CD14-positive monocyte (primary cell): ENCODE measurements at regions not wholly inside any gene's neighbourhood (a gene's known extent, or its start where the extent isn't known, plus 50 kb on each side); places are given as distances from the start of the nearest gene placed in this dataset.

ENCODE experiments used
- DNase-seq, 3 donors: peaks; one replicate each; pipeline ENCODE4 v3.0.0-alpha.2; 2011 to 2022
- H2AFZ ChIP-seq: 2 replicates; pipeline ENCODE4 v1.6.0; 2012; ENCODE audit warnings: mild to moderate bottlenecking, low read depth, low read length, inconsistent platforms; ENCODE audit not compliant: insufficient read depth, poor library complexity, severe bottlenecking
- H3K27ac ChIP-seq, 2 donors: 1 replicate in 1 of 2; 2 replicates in 1 of 2; pipeline ENCODE4 v1.5.1; 2012 to 2013; ENCODE audit warnings: low read length in 2 of 2, control low read depth in 1 of 2, inconsistent platforms in 1 of 2, low read depth in 1 of 2, mild to moderate bottlenecking in 1 of 2
- H3K27me3 ChIP-seq, 2 donors: one replicate each; pipeline versions ENCODE4 v1.6.0 to v1.6.1; 2011 to 2013; ENCODE audit warnings: low read length in 2 of 2; ENCODE audit not compliant: control insufficient read depth in 2 of 2, insufficient read depth in 2 of 2
- H3K36me3 ChIP-seq, 2 donors: replicated peaks in 1 of 2; 1 replicate in 1 of 2; 2 replicates in 1 of 2; pipeline versions ENCODE4 v1.5.1 to v1.6.1; 2012 to 2013; ENCODE audit warnings: low read length in 2 of 2, control low read depth in 1 of 2, inconsistent platforms in 1 of 2, mild to moderate bottlenecking in 1 of 2; ENCODE audit not compliant: insufficient read depth in 2 of 2, control insufficient read depth in 1 of 2
- H3K4me1 ChIP-seq, 2 donors: 1 replicate in 1 of 2; 2 replicates in 1 of 2; pipeline versions ENCODE4 v1.5.1 to v1.6.1; 2012 to 2013; ENCODE audit warnings: low read length in 2 of 2, control low read depth in 1 of 2, inconsistent platforms in 1 of 2, mild to moderate bottlenecking in 1 of 2, moderate library complexity in 1 of 2; ENCODE audit not compliant: insufficient read depth in 2 of 2, control insufficient read depth in 1 of 2
- H3K4me2 ChIP-seq: replicated peaks from 2 replicates; pipeline ENCODE3; 2012; ENCODE audit warnings: low read length, moderate library complexity, mild to moderate bottlenecking; ENCODE audit not compliant: poor library complexity, severe bottlenecking; ENCODE audit errors: extremely low read depth
- H3K4me3 ChIP-seq, 3 experiments: fragments of 200-600 bp in 1 of 3; sonication (generic) in 1 of 3; replicated peaks in 1 of 3; 1 replicate in 2 of 3; 2 replicates in 1 of 3; pipeline ENCODE4 v1.5.1; 2011 to 2013; ENCODE audit warnings: low read length in 3 of 3, mild to moderate bottlenecking in 3 of 3, control low read depth in 2 of 3, low read depth in 2 of 3, inconsistent platforms in 1 of 3, moderate library complexity in 1 of 3
- H3K79me2 ChIP-seq: 2 replicates; pipeline ENCODE4 v1.6.0; 2012; ENCODE audit warnings: mild to moderate bottlenecking, control low read depth, inconsistent platforms, low read length, moderate library complexity; ENCODE audit not compliant: insufficient read depth
- H3K9ac ChIP-seq: 2 replicates; pipeline ENCODE4 v1.6.0; 2017; ENCODE audit warnings: low read length, mild to moderate bottlenecking; ENCODE audit not compliant: insufficient read depth, poor library complexity, severe bottlenecking
- H3K9me3 ChIP-seq, 2 donors: replicated peaks in 1 of 2; 1 replicate in 1 of 2; 2 replicates in 1 of 2; pipeline versions ENCODE4 v1.5.1 to v1.6.1; 2012 to 2013; ENCODE audit warnings: low read length in 2 of 2, control low read depth in 1 of 2; ENCODE audit not compliant: control insufficient read depth in 1 of 2, insufficient read depth in 1 of 2
- H4K20me1 ChIP-seq: 2 replicates; pipeline ENCODE4 v1.6.0; 2012; ENCODE audit warnings: mild to moderate bottlenecking, low read length, control low read depth, moderate library complexity; ENCODE audit not compliant: insufficient read depth
- H3K27ac Mint-ChIP-seq, 7 donors: one replicate each; pipeline ENCODE4 v1.8.0; 2020; ENCODE audit warnings: mild to moderate bottlenecking in 7 of 7, mixed read lengths in 7 of 7, moderate library complexity in 6 of 7, inconsistent platforms in 2 of 7
- H3K27me3 Mint-ChIP-seq, 3 donors: one replicate each; pipeline ENCODE4 v1.8.0; 2021 to 2022; ENCODE audit warnings: low read depth in 3 of 3, mild to moderate bottlenecking in 3 of 3, mixed read lengths in 3 of 3, moderate library complexity in 3 of 3, inconsistent platforms in 1 of 3
- H3K36me3 Mint-ChIP-seq, 2 donors: one replicate each; pipeline ENCODE4 v1.8.0; 2020; ENCODE audit warnings: mixed read lengths in 2 of 2, inconsistent platforms in 1 of 2, mild to moderate bottlenecking in 1 of 2
- H3K4me1 Mint-ChIP-seq: one replicate; pipeline ENCODE4 v1.8.0; 2020; ENCODE audit warnings: mild to moderate bottlenecking, mixed read lengths
- H3K4me3 Mint-ChIP-seq, 2 donors: one replicate each; pipeline ENCODE4 v1.8.0; 2020; ENCODE audit warnings: mild to moderate bottlenecking in 2 of 2, mixed read lengths in 2 of 2, moderate library complexity in 1 of 2
- H3K9me3 Mint-ChIP-seq, 7 donors: one replicate each; pipeline ENCODE4 v1.8.0; 2020 to 2022; ENCODE audit warnings: mixed read lengths in 7 of 7, mild to moderate bottlenecking in 6 of 7, moderate library complexity in 6 of 7, inconsistent platforms in 2 of 7
- WGBS: methylation state at CpG from one replicate; pipeline ENCODE4 v1.1.5; 2013; ENCODE audit warnings: missing lambda C conversion rate; ENCODE audit not compliant: insufficient coverage; 5-methylcytosine and 5-hydroxymethylcytosine counted together
- intact Hi-C, 2 donors: fragments of 100-400 bp; cut with micrococcal nuclease; formaldehyde crosslinking; loops; one replicate each; pipeline versions ENCODE4 v1.15.0 to v1.15.1; 2023
- TF ChIP-seq, protein P1 (sequence below): fragments of 200-600 bp; IDR thresholded peaks from one replicate; pipeline ENCODE4 v1.8.0; 2022; ENCODE audit warnings: antibody characterized with exemption, mild to moderate bottlenecking

DNA sequence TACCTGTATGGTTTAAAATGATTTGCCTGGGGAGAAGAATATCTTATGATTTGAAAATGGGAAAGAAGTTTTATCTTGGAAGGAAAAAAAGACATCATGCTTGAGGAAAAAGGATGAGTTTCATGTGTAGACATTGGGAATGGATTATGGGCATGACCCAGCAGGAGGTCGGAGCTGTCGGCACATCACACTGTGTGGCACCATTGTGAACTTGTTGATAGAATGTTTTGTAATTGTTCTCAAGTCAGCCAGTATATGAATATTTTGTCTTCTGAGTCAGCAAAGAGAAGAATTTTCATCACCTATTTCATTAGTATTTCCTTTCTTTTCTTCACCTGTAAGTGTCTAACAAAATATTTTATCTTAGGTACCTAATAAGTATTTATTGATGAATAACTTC lies 60.0 kb upstream of the HMGA2 start:
- Histone ChIP-seq H3K79me2 (no peaks in the 10 kb centered on the region), H3K4me2 (no peak overlapping the region), H3K9ac (no peak overlapping the region), H3K27ac (no peak overlapping the region), H3K9me3 (no peaks in the 10 kb centered on the region), H3K4me1 (no peaks in the 10 kb centered on the region), H2AFZ (no peak overlapping the region), H4K20me1 (no peaks in the 10 kb centered on the region), H3K27me3 (no peaks in the 10 kb centered on the region), H3K36me3 (no peaks in the 10 kb centered on the region), H3K4me3 (no peak overlapping the region)
- H3K27ac Mint-ChIP-seq, result no peak overlapping the region
- no peak for DNase-seq
- H3K4me1 Mint-ChIP-seq, result no peaks in the 10 kb centered on the region
- 100% methylated on average over 1 of the region's 2 CpGs for WGBS
- H3K36me3 Mint-ChIP-seq, result no peaks in the 10 kb centered on the region
- intact Hi-C loops, result no loop called here
- TF ChIP-seq, protein P1, sequence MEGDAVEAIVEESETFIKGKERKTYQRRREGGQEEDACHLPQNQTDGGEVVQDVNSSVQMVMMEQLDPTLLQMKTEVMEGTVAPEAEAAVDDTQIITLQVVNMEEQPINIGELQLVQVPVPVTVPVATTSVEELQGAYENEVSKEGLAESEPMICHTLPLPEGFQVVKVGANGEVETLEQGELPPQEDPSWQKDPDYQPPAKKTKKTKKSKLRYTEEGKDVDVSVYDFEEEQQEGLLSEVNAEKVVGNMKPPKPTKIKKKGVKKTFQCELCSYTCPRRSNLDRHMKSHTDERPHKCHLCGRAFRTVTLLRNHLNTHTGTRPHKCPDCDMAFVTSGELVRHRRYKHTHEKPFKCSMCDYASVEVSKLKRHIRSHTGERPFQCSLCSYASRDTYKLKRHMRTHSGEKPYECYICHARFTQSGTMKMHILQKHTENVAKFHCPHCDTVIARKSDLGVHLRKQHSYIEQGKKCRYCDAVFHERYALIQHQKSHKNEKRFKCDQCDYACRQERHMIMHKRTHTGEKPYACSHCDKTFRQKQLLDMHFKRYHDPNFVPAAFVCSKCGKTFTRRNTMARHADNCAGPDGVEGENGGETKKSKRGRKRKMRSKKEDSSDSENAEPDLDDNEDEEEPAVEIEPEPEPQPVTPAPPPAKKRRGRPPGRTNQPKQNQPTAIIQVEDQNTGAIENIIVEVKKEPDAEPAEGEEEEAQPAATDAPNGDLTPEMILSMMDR, result no peak
- H3K4me3 Mint-ChIP-seq, result no peak overlapping the region
- no peaks in the 10 kb centered on the region for H3K9me3 Mint-ChIP-seq
- peaks cover 0 to 4% (median 2%) of the 10 kb centered on the region in 3 donors for H3K27me3 Mint-ChIP-seq

DNA sequence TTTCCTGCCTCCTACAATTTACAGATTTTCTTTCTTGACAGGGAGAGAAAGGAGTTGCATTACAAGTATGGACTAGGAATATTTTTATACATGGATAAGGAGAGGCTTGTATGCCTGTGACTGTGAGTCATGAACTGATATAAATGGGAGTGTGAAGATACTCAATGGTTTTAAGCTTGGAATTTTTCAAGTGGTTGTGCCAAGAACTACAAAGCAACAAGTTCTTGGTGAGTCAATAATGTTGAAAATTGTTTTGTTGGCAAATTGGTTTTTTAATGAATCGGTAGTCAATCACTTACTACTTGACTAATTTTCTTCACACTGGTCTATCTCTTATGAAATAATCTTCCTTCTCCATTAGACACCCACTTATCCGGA lies 58.9 kb upstream of the HMGA2 start:
- Histone ChIP-seq H3K4me1 (no peaks in the 10 kb centered on the region), H3K9ac (no peak overlapping the region), H3K79me2 (no peaks in the 10 kb centered on the region), H4K20me1 (no peaks in the 10 kb centered on the region), H3K4me2 (no peak overlapping the region), H3K36me3 (no peaks in the 10 kb centered on the region), H2AFZ (no peak overlapping the region), H3K4me3 (no peak overlapping the region), H3K27me3 (no peaks in the 10 kb centered on the region), H3K9me3 (no peaks in the 10 kb centered on the region), H3K27ac (no peak overlapping the region)
- Mint-ChIP-seq H3K27ac (peak overlapping the region in 1 of 7 donors; percentile 6), H3K27me3 (peaks cover 0 to 4% (median 2%) of the 10 kb centered on the region in 3 donors), H3K4me1 (no peaks in the 10 kb centered on the region), H3K36me3 (no peaks in the 10 kb centered on the region), H3K4me3 (no peak overlapping the region), H3K9me3 (no peaks in the 10 kb centered on the region)
- TF ChIP-seq, protein P1, result no peak
- WGBS, result no CpG with 5 or more reads among the region's 2 CpGs
- DNase-seq, result no peak
- intact Hi-C loops, result no loop called here
